NOMO-1 (cell line): ENCODE measurements at regions not wholly inside any gene's neighbourhood (a gene's known extent, or its start where the extent isn't known, plus 50 kb on each side); places are given as distances from the start of the nearest gene placed in this dataset.

Experiments
- DNase-seq, 2 experiments: peaks; one replicate each; lab custom pipeline; 2025; ENCODE audit not compliant: unreplicated experiment in 2 of 2; lab: John Stamatoyannopoulos, UW

GRCh38 chr22:22151308-22151707, 93.3 kb upstream of the VPREB1 start:
- no peak for DNase-seq

GRCh38 chr22:22150457-22150856, 94.1 kb upstream of the VPREB1 start:
- DNase-seq = no peak

GRCh38 chr22:22148905-22149304, 95.7 kb upstream of the VPREB1 start:
- no peak for DNase-seq

DNA sequence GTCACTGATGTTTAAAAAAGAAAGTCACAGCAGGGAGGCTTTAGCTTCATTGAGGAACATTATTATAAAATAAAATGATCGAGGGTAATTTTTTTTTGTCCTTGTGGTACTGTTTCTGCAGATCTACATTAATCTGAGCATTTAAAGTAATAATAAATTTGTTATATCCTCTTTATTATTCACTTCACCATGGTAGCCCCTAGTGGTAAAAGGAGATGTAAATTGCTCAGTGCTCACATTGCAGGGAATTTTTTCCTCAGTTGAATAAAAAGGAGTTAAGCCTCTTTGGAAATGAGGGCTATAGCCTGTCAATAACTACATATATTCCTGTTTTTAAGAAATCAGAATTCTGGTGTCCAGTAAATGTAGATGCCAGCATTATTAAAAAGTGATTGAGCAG, 99.7 kb upstream of the VPREB1 start:
- no peak for DNase-seq

GRCh38 chr22:22143448-22143847, 101.1 kb upstream of the VPREB1 start:
- no peak for DNase-seq

DNA sequence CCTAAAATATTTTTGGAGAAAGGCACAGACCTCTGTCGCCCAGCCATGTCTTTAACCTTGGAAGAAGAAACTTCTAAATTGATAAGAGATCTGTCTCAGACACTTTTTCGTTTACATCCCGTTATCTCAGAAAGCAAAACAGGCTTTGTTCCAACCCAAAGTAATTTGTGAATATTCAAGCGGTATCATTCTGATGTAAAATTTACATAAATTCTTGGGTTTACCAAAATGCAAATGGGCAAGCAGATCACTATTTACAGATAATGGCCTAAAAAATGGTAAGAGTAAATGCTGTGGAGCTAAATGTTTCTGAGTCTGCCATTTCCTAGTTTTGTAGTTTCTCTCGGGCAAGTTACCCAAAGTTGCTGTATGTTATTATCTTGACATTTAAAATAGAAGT, 101.9 kb upstream of the VPREB1 start:
- DNase-seq = no peak

- DNase-seq = no peak
Measured at GRCh38 chr22:22141771-22142591, 102.6 kb upstream of the VPREB1 start.

GRCh38 chr22:22141031-22141430, 103.6 kb upstream of the VPREB1 start:
- DNase-seq = no peak

DNA sequence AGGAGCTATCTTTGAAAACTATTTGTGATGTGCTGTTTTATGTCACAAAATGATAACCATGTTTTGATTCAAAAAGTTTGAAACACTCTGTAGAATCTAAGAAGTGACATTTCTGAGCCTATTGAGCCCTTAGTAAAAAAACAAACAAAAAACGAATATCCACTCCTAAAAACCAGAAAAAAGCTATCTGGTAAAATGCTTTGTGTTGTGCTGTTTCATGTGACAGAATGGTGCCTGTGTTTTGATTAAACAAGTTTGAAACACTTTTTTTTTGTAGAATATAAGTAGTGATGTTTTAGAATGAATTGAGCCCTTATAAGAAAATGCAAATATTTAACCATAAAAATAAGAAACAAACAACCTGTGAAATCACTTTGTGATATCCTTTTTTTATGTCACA, 105.2 kb upstream of the VPREB1 start:
- DNase-seq = no peak

DNA sequence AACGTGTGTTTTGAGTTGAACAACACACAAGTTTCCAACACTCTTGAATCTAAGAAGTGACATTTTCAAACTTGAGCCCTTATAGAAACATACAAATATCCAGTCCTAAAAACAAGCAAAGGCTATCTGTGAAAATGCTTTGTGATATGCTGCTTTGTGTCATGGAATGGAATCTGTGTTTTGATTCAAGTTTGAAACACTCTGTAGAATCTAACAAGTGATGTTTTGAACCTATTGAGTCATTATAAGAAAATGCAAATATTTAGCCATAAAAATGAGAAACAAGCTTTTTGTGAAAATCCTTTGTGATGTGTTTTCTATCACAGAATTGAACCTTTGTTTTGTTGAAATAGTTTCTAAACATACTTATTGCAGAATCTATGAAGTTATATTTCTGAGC, 105.7 kb upstream of the VPREB1 start:
- no peak for DNase-seq

DNA sequence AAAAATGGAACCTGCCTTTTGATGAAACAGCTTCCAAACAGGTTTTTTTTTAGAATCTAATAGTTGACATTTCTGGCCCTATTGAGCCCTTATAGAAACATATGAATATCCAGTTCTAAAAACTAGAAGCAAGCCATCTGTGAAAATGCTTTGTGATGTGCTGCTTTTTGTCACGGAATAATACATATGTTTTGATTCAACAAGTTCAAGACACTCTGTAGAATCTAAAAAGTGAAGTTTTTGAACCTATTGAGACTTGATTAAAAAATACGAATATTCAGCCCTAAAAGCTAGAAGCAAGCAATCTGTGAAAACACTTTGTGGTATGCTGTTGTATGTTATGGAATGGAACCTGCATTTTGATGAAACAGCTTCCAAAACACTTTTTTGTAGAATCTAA, 106.7 kb upstream of the VPREB1 start:
- DNase-seq = no peak

DNA sequence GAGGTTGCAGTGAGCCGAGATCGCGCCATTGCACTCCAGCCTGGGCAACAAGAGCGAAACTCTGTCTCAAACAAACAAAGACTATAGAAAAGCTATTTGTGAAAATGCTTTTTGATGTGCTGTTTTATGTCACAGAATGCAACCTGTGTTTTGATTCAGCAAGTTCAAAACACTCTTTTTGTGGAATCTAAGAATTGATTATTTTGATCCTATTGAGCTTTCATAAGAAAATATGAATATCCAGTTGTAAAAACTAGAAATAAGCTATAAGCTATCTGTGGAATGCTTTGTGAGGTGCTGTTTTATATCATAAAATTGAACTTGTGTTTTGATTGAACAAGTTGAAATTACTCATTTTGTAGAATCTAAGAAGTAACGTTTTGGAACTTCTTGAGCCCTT, 110.7 kb upstream of the VPREB1 start:
- DNase-seq = no peak

DNA sequence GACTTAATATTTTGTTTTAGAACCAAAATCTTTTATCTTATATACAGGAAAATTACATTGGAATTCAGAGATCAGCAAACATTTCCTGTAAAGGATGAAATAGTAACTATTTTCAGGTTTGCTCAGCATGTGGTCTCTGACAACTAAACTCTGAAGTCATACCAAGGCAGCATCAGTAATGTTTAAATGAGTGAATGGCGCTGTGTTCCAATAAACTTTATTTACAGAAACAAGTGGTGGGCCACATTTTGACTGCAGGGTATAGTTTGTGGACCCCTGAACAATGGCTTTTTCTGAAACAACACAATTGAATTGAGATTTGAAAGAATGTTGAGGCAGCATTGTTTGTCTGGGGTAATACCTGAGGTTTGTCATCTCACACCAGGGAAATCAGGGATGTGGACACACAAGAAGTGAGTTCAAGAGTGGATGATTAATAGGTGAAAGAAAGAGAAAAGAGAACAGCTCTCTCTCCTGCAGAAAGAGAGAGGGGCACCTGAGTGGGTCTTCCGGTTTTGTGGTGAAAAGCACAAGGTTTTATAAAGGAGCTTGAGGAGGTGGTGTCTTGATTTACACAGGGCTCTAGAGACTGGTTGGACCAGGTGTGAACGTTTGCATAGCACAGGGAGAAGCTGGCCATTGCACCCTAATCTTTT, 113.5 kb upstream of the VPREB1 start:
- no peak for DNase-seq

DNA sequence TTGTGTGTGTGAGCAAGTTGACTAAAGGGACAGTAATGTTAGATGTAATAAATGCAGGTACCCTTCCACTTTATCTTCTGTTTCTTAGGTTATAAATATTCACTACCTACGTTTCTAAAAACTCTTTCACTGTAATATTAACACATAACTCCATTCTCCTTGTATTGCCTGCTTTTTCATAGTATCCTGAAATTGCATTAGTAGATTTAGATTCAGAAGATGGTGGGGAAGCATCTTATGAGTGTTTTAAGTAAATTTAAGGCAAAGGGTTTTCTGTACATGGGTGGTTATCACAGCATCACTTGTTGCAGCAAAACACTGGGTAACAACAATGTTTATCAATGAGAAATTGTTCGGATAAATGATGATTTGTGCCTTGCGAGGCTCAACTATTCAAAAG, 115.2 kb upstream of the VPREB1 start:
- no peak for DNase-seq

- DNase-seq = no peak
Measured at GRCh38 chr22:22128440-22128839, 116.1 kb upstream of the VPREB1 start.

- no peak for DNase-seq
Measured at GRCh38 chr22:22127100-22127499, 117.5 kb upstream of the VPREB1 start.

DNA sequence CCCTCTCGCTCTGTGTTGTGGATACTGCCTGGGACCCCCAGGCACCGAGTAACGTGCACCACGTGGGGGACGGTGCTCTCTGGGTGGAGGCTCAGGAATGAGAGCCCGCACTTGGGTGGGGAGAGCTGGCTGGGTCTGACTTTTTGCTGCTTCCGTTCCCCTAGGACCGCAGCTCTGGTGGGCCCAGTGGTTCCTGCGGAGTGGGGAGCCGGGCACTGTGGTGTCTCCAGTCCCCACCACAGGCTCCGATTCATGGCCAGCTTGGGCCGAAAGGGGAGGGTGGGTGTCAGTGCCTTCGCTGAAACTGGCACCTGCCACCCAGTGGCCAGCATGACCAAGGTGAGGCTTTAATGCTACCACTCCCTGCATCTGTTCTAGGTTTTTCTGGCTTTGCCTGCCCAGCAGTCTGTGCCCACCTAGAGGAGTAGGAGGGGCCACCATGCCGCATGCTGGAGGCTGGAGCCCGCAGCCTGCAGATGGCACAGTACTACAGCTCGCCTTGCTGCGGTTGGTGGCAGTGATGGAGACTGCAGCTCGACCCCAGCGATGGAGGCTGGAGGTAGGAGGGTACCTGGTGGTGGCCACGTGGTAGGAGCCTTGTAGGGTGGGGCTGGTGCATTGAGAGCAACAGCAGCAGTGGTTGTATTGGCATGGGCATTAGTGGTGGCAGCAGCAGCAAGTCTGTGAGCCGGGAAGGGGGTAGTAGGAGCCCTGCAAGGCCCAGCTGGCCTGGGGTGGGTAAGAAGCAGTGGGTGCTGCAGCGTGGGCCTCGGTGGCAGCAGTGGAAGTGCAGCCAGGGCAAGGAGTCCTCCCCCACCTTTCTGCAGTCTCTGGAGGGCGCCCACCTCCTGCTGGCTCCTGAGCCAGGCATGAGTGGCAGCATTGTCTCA, 118.8 kb upstream of the VPREB1 start:
- no peak for DNase-seq

DNA sequence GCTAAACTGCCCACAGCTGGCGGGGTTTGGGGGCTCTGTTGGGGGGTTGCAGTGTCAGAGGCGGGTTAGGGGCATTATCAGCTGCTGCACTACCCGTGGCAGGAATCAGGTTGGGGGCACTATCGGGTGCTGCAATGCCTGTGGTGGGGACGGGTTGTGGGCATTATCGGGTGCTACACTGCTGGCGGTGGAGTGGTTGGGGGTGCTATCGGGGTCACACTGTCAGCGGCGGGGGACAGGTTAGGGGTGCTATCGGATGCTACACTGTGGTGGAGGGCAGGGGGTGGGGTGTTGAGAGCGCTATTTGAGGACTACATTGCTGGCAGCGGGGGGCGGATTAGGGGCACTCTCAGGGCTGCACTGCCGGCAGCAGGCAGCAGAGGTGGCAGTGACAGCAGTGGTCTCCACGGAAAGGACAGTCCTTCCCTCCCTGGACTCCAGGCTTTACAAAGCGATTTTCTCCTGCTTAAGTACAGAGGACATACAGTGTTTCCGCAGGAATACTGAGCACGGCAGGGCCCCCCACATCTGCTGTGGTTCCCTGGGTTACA, 119.5 kb upstream of the VPREB1 start:
- no peak for DNase-seq

DNA sequence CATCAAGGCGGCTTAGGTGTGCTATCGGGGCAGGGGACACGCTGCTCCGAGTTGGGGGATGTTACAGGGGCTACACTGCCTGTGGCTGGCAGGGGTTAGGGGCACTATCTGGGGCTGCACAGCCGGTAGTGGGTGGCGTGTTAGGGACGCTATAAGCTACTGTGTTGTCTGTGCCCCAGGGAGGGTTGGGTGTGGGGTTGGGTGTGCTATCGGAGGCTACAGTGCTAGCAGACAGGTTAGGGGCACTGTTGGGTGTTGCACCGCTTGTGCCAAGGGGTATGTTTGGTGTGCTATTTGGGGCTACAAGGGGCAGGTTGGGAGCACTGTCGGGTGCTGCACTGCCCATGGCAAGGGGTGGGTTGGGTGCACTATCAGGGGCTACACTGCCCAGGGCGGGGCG, 120.2 kb upstream of the VPREB1 start:
- no peak for DNase-seq

- no peak for DNase-seq
Measured at GRCh38 chr22:22123960-22124278, 120.7 kb upstream of the VPREB1 start.
